PC-9 (cell line): ENCODE measurements at regions not wholly inside any gene's neighbourhood (a gene's known extent, or its start where the extent isn't known, plus 50 kb on each side); places are given as distances from the start of the nearest gene placed in this dataset.

Source experiments
- BruUV-seq: library from RNA; stranded (reverse); fragments of 400-500 nt; replicated peaks from 2 replicates; lab custom pipeline; 2021; lab: Mats Ljungman, UMichigan
- CTCF ChIA-PET: fragments of 300-600 bp; sonication (Branson Sonifier 250); formaldehyde crosslinking; loops from one replicate; lab custom pipeline; 2022; ENCODE audit warnings: antibody characterized with exemption; lab: Charles Lee
- POLR2A ChIA-PET: fragments of 300-600 bp; sonication (Branson Sonifier 250); formaldehyde crosslinking; loops from one replicate; lab custom pipeline; 2022; ENCODE audit warnings: antibody characterized with exemption; ENCODE audit not compliant: unreplicated experiment; lab: Charles Lee
- DNase-seq, 2 experiments: peaks; one replicate each; pipeline versions ENCODE4 v3.0.0 to v3.0.0-alpha.2; 2015 to 2022; ENCODE audit warnings: mixed read lengths in 1 of 2
- H2AFZ ChIP-seq: fragments of 200-600 bp; sonication (generic); 2 replicates; pipeline ENCODE4 v1.8.1; 2017; ENCODE audit warnings: antibody characterized with exemption
- H3F3A ChIP-seq: fragments of 200-600 bp; sonication (generic); 2 replicates; pipeline ENCODE4 v1.8.1; 2017; ENCODE audit warnings: antibody characterized with exemption, mild to moderate bottlenecking, low read depth; ENCODE audit not compliant: insufficient read depth
- H3K27ac ChIP-seq: fragments of 200-600 bp; sonication (generic); 2 replicates; pipeline ENCODE4 v1.6.1; 2016; ENCODE audit warnings: mixed run types
- H3K27me3 ChIP-seq: fragments of 200-600 bp; sonication (generic); 2 replicates; pipeline ENCODE4 v1.6.1; 2016; ENCODE audit warnings: low read depth, mixed run types; ENCODE audit not compliant: insufficient read depth
- H3K36me3 ChIP-seq: fragments of 200-600 bp; sonication (generic); 2 replicates; pipeline ENCODE4 v1.6.1; 2016; ENCODE audit warnings: low read depth, mixed run types
- H3K4me1 ChIP-seq: fragments of 200-600 bp; sonication (generic); replicated peaks from 2 replicates; pipeline ENCODE4 v1.6.1; 2016; ENCODE audit warnings: mixed run types; ENCODE audit not compliant: insufficient read depth
- H3K4me2 ChIP-seq: fragments of 200-600 bp; sonication (generic); 2 replicates; pipeline ENCODE4 v1.6.1; 2017; ENCODE audit warnings: mixed run types
- H3K4me3 ChIP-seq: fragments of 200-600 bp; sonication (generic); 2 replicates; pipeline ENCODE4 v1.6.1; 2016; ENCODE audit warnings: mixed run types
- H3K79me2 ChIP-seq: fragments of 200-600 bp; sonication (generic); 2 replicates; pipeline ENCODE4 v1.6.1; 2017; ENCODE audit warnings: low read depth, mixed run types
- H3K9me2 ChIP-seq: fragments of 200-600 bp; sonication (generic); 2 replicates; pipeline ENCODE4 v1.8.1; 2017; ENCODE audit warnings: mild to moderate bottlenecking; ENCODE audit not compliant: insufficient read depth
- H3K9me3 ChIP-seq: fragments of 200-600 bp; sonication (generic); 2 replicates; pipeline ENCODE4 v1.8.1; 2016; ENCODE audit warnings: low read depth; ENCODE audit not compliant: insufficient read depth
- H4K20me1 ChIP-seq: fragments of 200-600 bp; sonication (generic); 2 replicates; pipeline ENCODE4 v1.8.1; 2017; ENCODE audit not compliant: insufficient read depth
- EZH2 ChIP-seq: fragments of 200-600 bp; sonication (generic); IDR thresholded peaks from 2 replicates; pipeline ENCODE4 v1.8.0; 2017; ENCODE audit warnings: antibody characterized with exemption, low read depth
- intact Hi-C: fragments of 100-400 bp; cut with micrococcal nuclease; formaldehyde crosslinking; loops from one replicate; pipeline ENCODE4 v1.10.0; 2022; ENCODE audit not compliant: unreplicated experiment
- TF ChIP-seq, protein P1 (sequence below): fragments of 200-600 bp; sonication (generic); conservative IDR thresholded peaks from 2 replicates; pipeline ENCODE4 v1.6.1; 2017; ENCODE audit warnings: mixed run types, antibody characterized with exemption, mild to moderate bottlenecking, moderate library complexity

DNA sequence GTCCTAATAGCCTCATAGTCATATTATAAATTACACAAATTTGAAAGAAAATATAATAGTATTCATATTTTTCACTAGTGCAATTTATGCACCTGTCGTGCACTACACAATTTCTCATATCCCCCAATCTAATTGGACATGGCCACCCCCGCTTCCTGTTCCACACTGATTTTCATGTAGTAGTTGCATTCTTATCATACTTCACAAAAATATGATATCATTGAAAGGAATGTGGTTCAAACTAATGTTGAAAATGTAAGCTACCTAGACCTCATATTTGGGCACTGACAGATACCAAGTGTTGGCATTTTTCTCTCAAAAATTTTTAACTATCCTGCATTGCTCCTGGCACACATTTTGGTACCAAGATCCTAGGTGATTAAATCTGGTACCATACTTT lies 985.5 kb upstream of the POU3F3 start:
- H3K9me2 ChIP-seq, result no peaks in the 10 kb centered on the region
- no peak overlapping the region for H3K4me2 ChIP-seq
- H2AFZ ChIP-seq, result no peak overlapping the region
- no peak overlapping the region for H3K4me3 ChIP-seq
- no peaks in the 10 kb centered on the region for H3F3A ChIP-seq
- intact Hi-C loops, result no loop called here
- DNase-seq, result no peak
- H3K36me3 ChIP-seq, result no peaks in the 10 kb centered on the region
- no peak for TF ChIP-seq EZH2
- TF ChIP-seq, protein P1, sequence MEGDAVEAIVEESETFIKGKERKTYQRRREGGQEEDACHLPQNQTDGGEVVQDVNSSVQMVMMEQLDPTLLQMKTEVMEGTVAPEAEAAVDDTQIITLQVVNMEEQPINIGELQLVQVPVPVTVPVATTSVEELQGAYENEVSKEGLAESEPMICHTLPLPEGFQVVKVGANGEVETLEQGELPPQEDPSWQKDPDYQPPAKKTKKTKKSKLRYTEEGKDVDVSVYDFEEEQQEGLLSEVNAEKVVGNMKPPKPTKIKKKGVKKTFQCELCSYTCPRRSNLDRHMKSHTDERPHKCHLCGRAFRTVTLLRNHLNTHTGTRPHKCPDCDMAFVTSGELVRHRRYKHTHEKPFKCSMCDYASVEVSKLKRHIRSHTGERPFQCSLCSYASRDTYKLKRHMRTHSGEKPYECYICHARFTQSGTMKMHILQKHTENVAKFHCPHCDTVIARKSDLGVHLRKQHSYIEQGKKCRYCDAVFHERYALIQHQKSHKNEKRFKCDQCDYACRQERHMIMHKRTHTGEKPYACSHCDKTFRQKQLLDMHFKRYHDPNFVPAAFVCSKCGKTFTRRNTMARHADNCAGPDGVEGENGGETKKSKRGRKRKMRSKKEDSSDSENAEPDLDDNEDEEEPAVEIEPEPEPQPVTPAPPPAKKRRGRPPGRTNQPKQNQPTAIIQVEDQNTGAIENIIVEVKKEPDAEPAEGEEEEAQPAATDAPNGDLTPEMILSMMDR, result no peak
- ChIA-PET POLR2A (no interaction called here), CTCF (no interaction called here)
- no peak overlapping the region for H3K27ac ChIP-seq
- BruUV-seq, result no TSS peak
- no peaks in the 10 kb centered on the region for H3K9me3 ChIP-seq
- no peaks in the 10 kb centered on the region for H3K4me1 ChIP-seq
- peaks cover 35% of the 10 kb centered on the region for H3K27me3 ChIP-seq
- no peaks in the 10 kb centered on the region for H3K79me2 ChIP-seq
- no peaks in the 10 kb centered on the region for H4K20me1 ChIP-seq

- BruUV-seq, result no TSS peak
- POLR2A ChIA-PET, result no interaction called here
- Histone ChIP-seq H3K27ac (no peak overlapping the region), H4K20me1 (no peaks in the 10 kb centered on the region), H2AFZ (no peak overlapping the region), H3K27me3 (peaks cover 40% of the 10 kb centered on the region), H3K9me3 (no peaks in the 10 kb centered on the region), H3K9me2 (no peaks in the 10 kb centered on the region), H3K4me1 (no peaks in the 10 kb centered on the region), H3F3A (no peaks in the 10 kb centered on the region), H3K79me2 (no peaks in the 10 kb centered on the region), H3K36me3 (no peaks in the 10 kb centered on the region), H3K4me3 (no peak overlapping the region), H3K4me2 (no peak overlapping the region)
- CTCF ChIA-PET, result no interaction called here
- intact Hi-C loops, result no loop called here
- no peak for DNase-seq
- TF ChIP-seq, protein P1, result no peak
- TF ChIP-seq EZH2, result no peak
Measured at GRCh38 chr2:103873716-103874351, 980.1 kb upstream of the POU3F3 start.

DNA sequence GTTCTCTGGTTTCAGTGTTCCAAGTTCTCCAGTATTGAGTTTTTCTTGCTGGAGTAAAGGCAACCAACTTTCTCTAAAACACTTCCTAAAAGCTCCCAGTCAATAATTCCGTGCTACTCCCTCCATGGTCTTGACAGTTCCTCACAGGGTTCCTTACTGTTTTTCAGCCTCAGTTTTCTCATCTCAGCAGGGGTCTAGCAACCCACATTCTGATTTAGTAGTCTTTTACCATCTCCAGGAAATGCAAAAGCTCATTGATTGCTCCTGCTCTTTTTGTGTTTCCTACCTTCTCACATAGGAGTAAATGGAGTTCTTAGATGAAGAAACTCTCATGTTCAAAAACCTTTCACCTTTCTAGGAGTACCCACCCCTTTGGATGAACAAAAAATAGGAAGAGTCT lies 978.8 kb upstream of the POU3F3 start:
- no peaks in the 10 kb centered on the region for H3K9me2 ChIP-seq
- ChIA-PET CTCF (no interaction called here), POLR2A (no interaction called here)
- no TSS peak for BruUV-seq
- peaks cover 27% of the 10 kb centered on the region for H3K27me3 ChIP-seq
- H3K79me2 ChIP-seq, result no peaks in the 10 kb centered on the region
- no peaks in the 10 kb centered on the region for H3K9me3 ChIP-seq
- no peaks in the 10 kb centered on the region for H3K4me1 ChIP-seq
- H3F3A ChIP-seq, result no peaks in the 10 kb centered on the region
- no peaks in the 10 kb centered on the region for H3K36me3 ChIP-seq
- intact Hi-C loops, result no loop called here
- no peak for DNase-seq
- no peak overlapping the region for H3K4me3 ChIP-seq
- no peak overlapping the region for H3K27ac ChIP-seq
- TF ChIP-seq, protein P1, result no peak
- no peak for TF ChIP-seq EZH2
- no peak overlapping the region for H3K4me2 ChIP-seq
- no peak overlapping the region for H2AFZ ChIP-seq
- no peaks in the 10 kb centered on the region for H4K20me1 ChIP-seq
